Astrocyte (in vitro differentiated cells and primary cell): ENCODE measurements at regions not wholly inside any gene's neighbourhood (a gene's known extent, or its start where the extent isn't known, plus 50 kb on each side); places are given as distances from the start of the nearest gene placed in this dataset.
A peak's percentile ranks its signal among the peaks of the same experiment; 100 is the strongest.

Source experiments
- DNase-seq: peaks from one replicate; pipeline ENCODE4 v3.0.0-alpha.2; 2010; ENCODE audit warnings: low read depth
- FAIRE-seq: peaks from 2 replicates; lab custom pipeline; 2011; peaks lifted over from hg19 to GRCh38; lab: Jason Lieb, UNC
- H2AFZ ChIP-seq: 2 replicates; pipeline ENCODE4 v1.6.0; 2012; ENCODE audit warnings: low read depth, low read length, inconsistent platforms
- H3K27ac ChIP-seq: 2 replicates; pipeline ENCODE4 v1.5.1; 2011; ENCODE audit warnings: low read depth, low read length, inconsistent platforms
- H3K27me3 ChIP-seq: 2 replicates; pipeline ENCODE4 v1.6.0; 2011; ENCODE audit warnings: low read length, inconsistent platforms; ENCODE audit not compliant: insufficient read depth
- H3K36me3 ChIP-seq: 2 replicates; pipeline ENCODE4 v1.5.1; 2011; ENCODE audit warnings: low read length, inconsistent platforms; ENCODE audit not compliant: insufficient read depth
- H3K4me1 ChIP-seq: 2 replicates; pipeline ENCODE4 v1.5.1; 2011; ENCODE audit warnings: low read length, inconsistent platforms; ENCODE audit not compliant: insufficient read depth
- H3K4me2 ChIP-seq: 2 replicates; pipeline ENCODE4 v1.6.0; 2012; ENCODE audit warnings: low read length, inconsistent platforms
- H3K4me3 ChIP-seq: 2 replicates; pipeline ENCODE4 v1.5.1; 2011; ENCODE audit warnings: low read depth, mild to moderate bottlenecking, low read length, inconsistent platforms; ENCODE audit not compliant: insufficient read depth
- H3K79me2 ChIP-seq: 2 replicates; pipeline ENCODE4 v1.6.0; 2012; ENCODE audit warnings: mild to moderate bottlenecking, low read length, inconsistent platforms; ENCODE audit not compliant: insufficient read depth
- H3K9ac ChIP-seq: 2 replicates; pipeline ENCODE4 v1.6.0; 2012; ENCODE audit warnings: mild to moderate bottlenecking, low read length, inconsistent platforms
- H3K9me3 ChIP-seq: 2 replicates; pipeline ENCODE4 v1.5.1; 2012; ENCODE audit warnings: low read depth, mild to moderate bottlenecking, low read length, inconsistent platforms; ENCODE audit not compliant: insufficient read depth
- H4K20me1 ChIP-seq: 2 replicates; pipeline ENCODE4 v1.6.0; 2012; ENCODE audit warnings: low read length, inconsistent platforms; ENCODE audit not compliant: insufficient read depth
- H3K27ac Mint-ChIP-seq: one replicate; pipeline ENCODE4 v1.8.0; 2021; ENCODE audit warnings: mild to moderate bottlenecking, mixed read lengths; ENCODE audit not compliant: unreplicated experiment
- H3K27me3 Mint-ChIP-seq: one replicate; pipeline ENCODE4 v1.8.0; 2021; ENCODE audit warnings: low read depth, mixed read lengths; ENCODE audit not compliant: unreplicated experiment
- H3K36me3 Mint-ChIP-seq: one replicate; pipeline ENCODE4 v1.8.0; 2021; ENCODE audit warnings: low read depth, mixed read lengths; ENCODE audit not compliant: unreplicated experiment
- H3K4me1 Mint-ChIP-seq: one replicate; pipeline ENCODE4 v1.8.0; 2021; ENCODE audit warnings: low read depth, mixed read lengths; ENCODE audit not compliant: unreplicated experiment
- H3K4me3 Mint-ChIP-seq: one replicate; pipeline ENCODE4 v1.8.0; 2021; ENCODE audit warnings: mild to moderate bottlenecking, moderate library complexity, mixed read lengths; ENCODE audit not compliant: unreplicated experiment
- H3K9me3 Mint-ChIP-seq: one replicate; pipeline ENCODE4 v1.8.0; 2021; ENCODE audit warnings: mild to moderate bottlenecking, mixed read lengths; ENCODE audit not compliant: unreplicated experiment
- CTCF ChIP-seq: IDR thresholded peaks from 2 replicates; pipeline ENCODE4 v1.5.1; 2011; ENCODE audit warnings: low read depth, mild to moderate bottlenecking, inconsistent platforms, low read length, moderate library complexity; ENCODE audit not compliant: insufficient read depth
- EZH2 ChIP-seq: IDR thresholded peaks from 2 replicates; pipeline ENCODE4 v1.6.1; 2012; ENCODE audit warnings: mild to moderate bottlenecking, low read length, inconsistent platforms; ENCODE audit not compliant: insufficient read depth

DNA sequence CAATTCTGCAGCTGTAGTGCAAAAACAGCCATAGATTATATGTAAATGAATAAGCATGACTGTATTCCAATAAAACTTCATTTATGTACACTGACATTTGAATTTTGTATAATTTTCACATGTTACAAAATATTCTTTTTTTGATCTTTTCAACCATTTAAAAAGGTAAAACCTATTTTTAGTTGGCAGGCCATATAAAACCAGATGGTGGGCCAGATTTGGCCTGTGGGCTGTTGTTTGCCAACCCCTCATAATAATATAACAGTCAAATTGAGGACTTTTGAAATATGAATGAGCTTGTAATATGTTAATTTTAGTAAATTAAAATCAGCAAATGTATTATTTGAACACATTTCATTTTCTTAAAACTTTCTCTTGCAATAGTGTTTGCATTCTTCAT is 913.4 kb downstream of the TLE1 start:
- no peak overlapping the region for H3K4me3 ChIP-seq
- DNase-seq (no peak), FAIRE-seq (no peak)
- Mint-ChIP-seq H3K36me3 (no peaks in the 10 kb centered on the region), H3K27me3 (no peaks in the 10 kb centered on the region), H3K4me3 (no peak overlapping the region), H3K4me1 (peaks cover 3% of the 10 kb centered on the region), H3K9me3 (no peaks in the 10 kb centered on the region), H3K27ac (no peak overlapping the region)
- H3K4me1 ChIP-seq = no peaks in the 10 kb centered on the region
- no peaks in the 10 kb centered on the region for H3K36me3 ChIP-seq
- H3K4me2 ChIP-seq = no peak overlapping the region
- no peaks in the 10 kb centered on the region for H3K27me3 ChIP-seq
- TF ChIP-seq CTCF (no peak), EZH2 (no peak)
- no peaks in the 10 kb centered on the region for H4K20me1 ChIP-seq
- no peaks in the 10 kb centered on the region for H3K79me2 ChIP-seq
- no peaks in the 10 kb centered on the region for H3K9me3 ChIP-seq
- H3K27ac ChIP-seq = no peak overlapping the region
- H2AFZ ChIP-seq = no peak overlapping the region
- H3K9ac ChIP-seq = no peak overlapping the region

DNA sequence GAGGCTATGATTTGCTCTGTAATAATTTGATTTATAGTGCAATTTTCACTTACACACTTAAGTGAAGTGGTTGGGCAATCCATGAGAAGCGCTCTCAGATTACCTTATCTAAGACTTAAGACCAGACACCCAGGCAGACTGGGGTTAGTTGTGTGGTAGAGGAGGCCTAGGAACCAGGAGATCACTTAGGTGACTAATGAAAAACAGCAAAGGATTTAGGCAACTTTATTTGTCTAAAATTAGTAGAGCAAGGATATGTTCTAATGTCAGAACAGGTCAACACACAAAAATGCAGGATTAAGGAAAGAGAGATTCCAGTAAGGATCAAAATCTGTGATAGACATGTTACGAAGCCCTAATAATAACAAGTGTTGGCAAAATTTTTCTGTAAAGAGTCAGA is 913.8 kb downstream of the TLE1 start:
- TF ChIP-seq CTCF (no peak), EZH2 (no peak)
- Histone ChIP-seq H4K20me1 (no peaks in the 10 kb centered on the region), H3K36me3 (no peaks in the 10 kb centered on the region), H2AFZ (no peak overlapping the region), H3K27ac (no peak overlapping the region), H3K4me3 (no peak overlapping the region), H3K4me1 (no peaks in the 10 kb centered on the region), H3K27me3 (no peaks in the 10 kb centered on the region), H3K79me2 (no peaks in the 10 kb centered on the region), H3K4me2 (no peak overlapping the region), H3K9me3 (no peaks in the 10 kb centered on the region), H3K9ac (no peak overlapping the region)
- FAIRE-seq = no peak
- no peaks in the 10 kb centered on the region for H3K36me3 Mint-ChIP-seq
- peaks cover 3% of the 10 kb centered on the region for H3K4me1 Mint-ChIP-seq
- no peak overlapping the region for H3K4me3 Mint-ChIP-seq
- no peaks in the 10 kb centered on the region for H3K27me3 Mint-ChIP-seq
- peak; percentile 22 for DNase-seq
- H3K9me3 Mint-ChIP-seq = no peaks in the 10 kb centered on the region
- H3K27ac Mint-ChIP-seq = no peak overlapping the region

DNA sequence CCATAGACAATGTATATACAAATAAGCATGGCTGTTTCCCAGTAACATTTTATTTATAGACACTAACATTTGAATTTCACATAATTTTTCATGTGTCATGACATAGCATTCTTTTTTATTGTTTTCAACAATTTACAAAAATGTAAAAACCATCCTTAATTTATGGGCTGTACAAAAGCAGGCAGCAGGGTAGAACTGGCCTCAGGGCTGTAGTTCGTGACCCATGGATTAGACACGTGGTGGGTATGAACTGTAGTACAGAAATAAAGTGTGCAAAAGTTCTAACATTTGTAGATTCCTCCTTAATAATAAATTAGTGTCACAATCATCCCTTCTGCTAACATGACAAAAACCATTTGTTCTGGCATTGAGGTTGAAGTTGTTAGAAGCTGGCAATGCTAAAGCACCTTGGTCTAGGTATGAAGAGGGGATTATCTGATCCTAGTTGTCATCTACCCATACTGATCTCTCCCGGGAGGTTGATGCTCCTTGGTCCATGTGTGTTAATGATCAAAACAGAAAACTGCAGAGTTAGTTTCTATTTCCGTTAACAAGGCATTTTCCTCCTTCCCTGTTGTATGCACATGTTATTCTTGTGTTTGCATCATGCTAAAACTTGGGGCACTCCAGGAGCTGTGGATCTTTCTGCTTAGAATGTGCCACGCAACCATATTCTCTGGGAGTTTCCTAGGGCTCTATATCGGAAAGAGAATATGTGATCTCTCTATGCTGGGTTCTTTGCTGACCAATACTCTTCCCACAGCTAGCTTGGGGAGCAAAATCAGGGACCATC is 917.6 kb downstream of the TLE1 start:
- Mint-ChIP-seq H3K27me3 (no peaks in the 10 kb centered on the region), H3K36me3 (no peaks in the 10 kb centered on the region), H3K27ac (no peak overlapping the region), H3K4me3 (no peak overlapping the region), H3K9me3 (no peaks in the 10 kb centered on the region), H3K4me1 (peaks cover 3% of the 10 kb centered on the region)
- H2AFZ ChIP-seq = no peak overlapping the region
- H4K20me1 ChIP-seq = no peaks in the 10 kb centered on the region
- H3K27ac ChIP-seq = no peak overlapping the region
- no peaks in the 10 kb centered on the region for H3K4me1 ChIP-seq
- H3K36me3 ChIP-seq = no peaks in the 10 kb centered on the region
- FAIRE-seq (no peak), DNase-seq (no peak)
- no peaks in the 10 kb centered on the region for H3K27me3 ChIP-seq
- H3K9me3 ChIP-seq = no peaks in the 10 kb centered on the region
- no peak overlapping the region for H3K9ac ChIP-seq
- H3K4me3 ChIP-seq = no peak overlapping the region
- no peak for TF ChIP-seq CTCF
- no peak for TF ChIP-seq EZH2
- no peak overlapping the region for H3K4me2 ChIP-seq
- no peaks in the 10 kb centered on the region for H3K79me2 ChIP-seq
